Smooth muscle cell (in vitro differentiated cells): ENCODE measurements at regions not wholly inside any gene's neighbourhood (a gene's known extent, or its start where the extent isn't known, plus 50 kb on each side); places are given as distances from the start of the nearest gene placed in this dataset.

Experiments
- DNase-seq: peaks from one replicate; lab custom pipeline; 2025; ENCODE audit not compliant: unreplicated experiment; lab: John Stamatoyannopoulos, UW
- H2AFZ ChIP-seq: fragments of 200-600 bp; sonication (generic); 2 replicates; pipeline ENCODE4 v1.6.0; 2016; ENCODE audit warnings: antibody characterized with exemption, low read depth, mild to moderate bottlenecking
- H3F3A ChIP-seq: fragments of 200-600 bp; sonication (generic); 2 replicates; pipeline ENCODE4 v1.6.0; 2017; ENCODE audit warnings: antibody characterized with exemption, low read depth
- H3K27ac ChIP-seq: fragments of 200-600 bp; sonication (generic); 2 replicates; pipeline ENCODE4 v1.5.1; 2016; ENCODE audit warnings: low read depth, mild to moderate bottlenecking
- H3K27me3 ChIP-seq: fragments of 200-600 bp; sonication (generic); 2 replicates; pipeline ENCODE4 v1.6.1; 2016; ENCODE audit warnings: low read depth, mild to moderate bottlenecking
- H3K36me3 ChIP-seq: fragments of 200-600 bp; sonication (generic); 2 replicates; pipeline ENCODE4 v1.5.1; 2016; ENCODE audit warnings: low read depth
- H3K4me1 ChIP-seq: fragments of 200-600 bp; sonication (generic); 2 replicates; pipeline ENCODE4 v1.5.1; 2016; ENCODE audit warnings: low read depth
- H3K4me2 ChIP-seq: fragments of 200-600 bp; sonication (generic); 2 replicates; pipeline ENCODE4 v1.6.0; 2016; ENCODE audit warnings: mild to moderate bottlenecking
- H3K4me3 ChIP-seq: fragments of 200-600 bp; sonication (generic); 2 replicates; pipeline ENCODE4 v1.5.1; 2016; ENCODE audit warnings: mild to moderate bottlenecking
- H3K79me2 ChIP-seq: fragments of 200-600 bp; sonication (generic); 2 replicates; pipeline ENCODE4 v1.6.0; 2016; ENCODE audit warnings: low read depth, mild to moderate bottlenecking
- H3K9ac ChIP-seq: fragments of 200-600 bp; sonication (generic); 2 replicates; pipeline ENCODE4 v1.6.0; 2016; ENCODE audit warnings: low read depth
- H3K9me3 ChIP-seq: fragments of 200-600 bp; sonication (generic); replicated peaks from 2 replicates; pipeline ENCODE4 v1.5.1; 2016; ENCODE audit warnings: low read depth
- H4K20me1 ChIP-seq: fragments of 200-600 bp; sonication (generic); 2 replicates; pipeline ENCODE4 v1.6.0; 2016; ENCODE audit warnings: low read depth
- WGBS: methylation state at CpG from one replicate; pipeline ENCODE4 v1.1.7; 2016; ENCODE audit warnings: low lambda C conversion rate; 5-methylcytosine and 5-hydroxymethylcytosine counted together
- TF ChIP-seq, protein P1 (sequence below): fragments of 200-600 bp; sonication (generic); IDR thresholded peaks from 2 replicates; pipeline ENCODE4 v1.5.1; 2017; ENCODE audit warnings: borderline replicate concordance, mild to moderate bottlenecking, antibody characterized with exemption; ENCODE audit not compliant: insufficient read depth, poor library complexity, severe bottlenecking

DNA sequence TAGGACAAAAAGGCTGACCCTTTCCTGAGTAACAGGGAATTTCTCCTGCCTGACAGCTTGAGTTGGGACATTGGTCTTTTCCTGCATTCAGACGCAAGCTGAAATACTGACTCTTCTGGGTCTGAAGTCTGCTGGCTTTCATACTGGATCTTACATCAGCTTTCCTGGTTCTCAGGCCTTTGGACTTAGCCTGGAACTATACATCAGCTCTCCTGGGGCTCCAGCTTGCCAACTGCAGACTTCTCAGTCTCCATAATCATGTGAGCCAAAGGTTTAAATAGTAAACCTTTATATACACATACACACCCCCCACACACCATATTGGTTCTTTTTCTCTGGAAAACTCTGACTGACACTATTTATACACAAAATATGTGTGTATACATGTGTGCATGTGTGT, 59.0 kb upstream of the KCND3 start:
- Histone ChIP-seq H3K9me3 (no peaks in the 10 kb centered on the region), H3K4me3 (no peak overlapping the region), H3K9ac (no peak overlapping the region), H3K79me2 (no peaks in the 10 kb centered on the region), H3F3A (no peaks in the 10 kb centered on the region), H3K36me3 (no peaks in the 10 kb centered on the region), H2AFZ (no peak overlapping the region), H3K27me3 (no peaks in the 10 kb centered on the region), H3K4me2 (no peak overlapping the region), H3K27ac (no peak overlapping the region), H3K4me1 (no peaks in the 10 kb centered on the region), H4K20me1 (no peaks in the 10 kb centered on the region)
- TF ChIP-seq, protein P1, sequence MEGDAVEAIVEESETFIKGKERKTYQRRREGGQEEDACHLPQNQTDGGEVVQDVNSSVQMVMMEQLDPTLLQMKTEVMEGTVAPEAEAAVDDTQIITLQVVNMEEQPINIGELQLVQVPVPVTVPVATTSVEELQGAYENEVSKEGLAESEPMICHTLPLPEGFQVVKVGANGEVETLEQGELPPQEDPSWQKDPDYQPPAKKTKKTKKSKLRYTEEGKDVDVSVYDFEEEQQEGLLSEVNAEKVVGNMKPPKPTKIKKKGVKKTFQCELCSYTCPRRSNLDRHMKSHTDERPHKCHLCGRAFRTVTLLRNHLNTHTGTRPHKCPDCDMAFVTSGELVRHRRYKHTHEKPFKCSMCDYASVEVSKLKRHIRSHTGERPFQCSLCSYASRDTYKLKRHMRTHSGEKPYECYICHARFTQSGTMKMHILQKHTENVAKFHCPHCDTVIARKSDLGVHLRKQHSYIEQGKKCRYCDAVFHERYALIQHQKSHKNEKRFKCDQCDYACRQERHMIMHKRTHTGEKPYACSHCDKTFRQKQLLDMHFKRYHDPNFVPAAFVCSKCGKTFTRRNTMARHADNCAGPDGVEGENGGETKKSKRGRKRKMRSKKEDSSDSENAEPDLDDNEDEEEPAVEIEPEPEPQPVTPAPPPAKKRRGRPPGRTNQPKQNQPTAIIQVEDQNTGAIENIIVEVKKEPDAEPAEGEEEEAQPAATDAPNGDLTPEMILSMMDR: no peak
- no peak for DNase-seq
- WGBS: 79% methylated on average over 1 of the region's 1 CpG

- WGBS: 96% methylated on average over 2 of the region's 2 CpGs
- TF ChIP-seq, protein P1: no peak
- H2AFZ ChIP-seq: no peak overlapping the region
- DNase-seq: no peak
- no peaks in the 10 kb centered on the region for H4K20me1 ChIP-seq
- no peak overlapping the region for H3K9ac ChIP-seq
- no peak overlapping the region for H3K4me3 ChIP-seq
- H3K36me3 ChIP-seq: no peaks in the 10 kb centered on the region
- H3F3A ChIP-seq: no peaks in the 10 kb centered on the region
- no peak overlapping the region for H3K27ac ChIP-seq
- no peaks in the 10 kb centered on the region for H3K79me2 ChIP-seq
- no peaks in the 10 kb centered on the region for H3K4me1 ChIP-seq
- H3K9me3 ChIP-seq: no peaks in the 10 kb centered on the region
- H3K4me2 ChIP-seq: no peak overlapping the region
- H3K27me3 ChIP-seq: no peaks in the 10 kb centered on the region
Observed at GRCh38 chr1:112054510-112054909, 65.0 kb upstream of the KCND3 start.

DNA sequence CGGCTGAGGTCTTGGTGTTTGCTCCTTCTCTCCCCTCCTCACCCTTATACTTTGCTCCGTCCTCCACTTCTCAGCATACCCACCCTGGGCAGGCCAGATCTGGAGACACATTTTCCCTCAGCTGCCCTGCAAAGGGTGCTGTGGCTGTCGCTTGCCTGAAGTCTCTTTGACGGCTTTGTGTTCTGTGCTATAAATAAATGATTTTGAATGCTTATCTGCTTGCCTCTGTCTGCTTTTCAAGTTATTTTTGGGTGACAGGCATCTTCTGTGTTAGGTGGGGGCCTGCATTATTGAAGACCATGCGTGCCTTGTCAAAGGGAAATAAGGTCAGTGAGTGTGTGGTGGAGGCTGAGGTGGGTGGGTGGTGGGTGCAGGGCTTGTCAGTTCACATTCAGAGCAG, 66.9 kb upstream of the KCND3 start:
- Histone ChIP-seq H3K79me2 (no peaks in the 10 kb centered on the region), H3K4me1 (no peaks in the 10 kb centered on the region), H3K27ac (no peak overlapping the region), H3K9me3 (no peaks in the 10 kb centered on the region), H3K9ac (no peak overlapping the region), H3K4me2 (no peak overlapping the region), H3K27me3 (no peaks in the 10 kb centered on the region), H2AFZ (no peak overlapping the region), H3K36me3 (no peaks in the 10 kb centered on the region), H3K4me3 (no peak overlapping the region), H3F3A (no peaks in the 10 kb centered on the region), H4K20me1 (no peaks in the 10 kb centered on the region)
- 89% methylated on average over 5 of the region's 5 CpGs for WGBS
- no peak for DNase-seq
- TF ChIP-seq, protein P1: no peak

GRCh38 chr1:112057736-112058135, 68.3 kb upstream of the KCND3 start:
- no peaks in the 10 kb centered on the region for H4K20me1 ChIP-seq
- H2AFZ ChIP-seq: no peak overlapping the region
- H3K9me3 ChIP-seq: no peaks in the 10 kb centered on the region
- 89% methylated on average over 5 of the region's 5 CpGs for WGBS
- H3K27me3 ChIP-seq: no peaks in the 10 kb centered on the region
- TF ChIP-seq, protein P1: no peak
- no peak for DNase-seq
- no peak overlapping the region for H3K4me3 ChIP-seq
- H3K27ac ChIP-seq: no peak overlapping the region
- H3F3A ChIP-seq: no peaks in the 10 kb centered on the region
- no peaks in the 10 kb centered on the region for H3K36me3 ChIP-seq
- H3K4me2 ChIP-seq: no peak overlapping the region
- no peaks in the 10 kb centered on the region for H3K4me1 ChIP-seq
- no peak overlapping the region for H3K9ac ChIP-seq
- H3K79me2 ChIP-seq: no peaks in the 10 kb centered on the region
